NCI-H2196 (cell line): ENCODE measurements at regions not wholly inside any gene's neighbourhood (a gene's known extent, or its start where the extent isn't known, plus 50 kb on each side); places are given as distances from the start of the nearest gene placed in this dataset.

Experiments
- DNase-seq: peaks from one replicate; lab custom pipeline; 2025; ENCODE audit not compliant: unreplicated experiment; lab: John Stamatoyannopoulos, UW

DNA sequence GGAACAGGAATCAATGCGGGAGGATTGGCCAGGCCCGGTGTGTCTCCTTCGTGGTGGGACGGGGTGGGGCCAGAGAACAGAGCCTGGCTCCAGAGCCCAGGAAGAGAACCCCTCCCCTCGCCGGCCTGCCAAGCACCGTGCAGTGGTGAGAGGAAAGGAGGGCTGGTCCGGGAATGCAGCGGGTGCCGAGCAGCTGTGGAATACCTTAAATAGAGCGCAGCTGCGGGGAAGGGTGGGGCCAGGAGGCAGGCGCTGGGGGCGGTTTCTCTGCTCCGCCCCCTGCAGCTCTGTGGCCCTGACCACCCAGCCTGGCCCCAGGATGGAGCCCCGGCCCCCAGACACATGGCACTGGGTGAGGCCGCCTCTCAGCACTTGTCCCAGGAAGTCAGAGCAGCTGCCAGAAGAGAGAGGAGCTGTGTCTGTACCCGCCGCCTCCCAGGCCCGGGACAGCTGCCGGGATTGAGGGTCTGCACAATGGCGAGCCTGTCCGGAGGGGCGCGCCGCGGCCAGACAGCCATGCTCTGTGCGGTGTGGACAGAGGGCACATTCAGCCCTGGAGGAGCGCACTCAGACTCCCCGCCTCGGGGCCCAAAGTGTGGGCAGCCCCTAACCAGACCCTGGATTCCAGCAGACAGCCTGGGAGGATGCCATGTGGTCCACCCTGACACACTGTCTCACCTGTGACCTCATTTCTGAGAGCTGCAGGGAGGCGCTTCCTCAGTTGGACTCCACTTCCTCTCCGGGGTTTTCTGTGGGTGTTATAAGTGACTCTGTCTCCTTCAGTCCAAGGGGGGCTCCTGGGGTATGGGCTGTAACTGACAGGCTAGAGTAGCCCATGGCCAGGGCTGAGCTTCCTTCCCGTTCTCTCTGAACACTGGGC lies 268.8 kb downstream of the SEC14L1 start:
- DNase-seq = no peak

DNA sequence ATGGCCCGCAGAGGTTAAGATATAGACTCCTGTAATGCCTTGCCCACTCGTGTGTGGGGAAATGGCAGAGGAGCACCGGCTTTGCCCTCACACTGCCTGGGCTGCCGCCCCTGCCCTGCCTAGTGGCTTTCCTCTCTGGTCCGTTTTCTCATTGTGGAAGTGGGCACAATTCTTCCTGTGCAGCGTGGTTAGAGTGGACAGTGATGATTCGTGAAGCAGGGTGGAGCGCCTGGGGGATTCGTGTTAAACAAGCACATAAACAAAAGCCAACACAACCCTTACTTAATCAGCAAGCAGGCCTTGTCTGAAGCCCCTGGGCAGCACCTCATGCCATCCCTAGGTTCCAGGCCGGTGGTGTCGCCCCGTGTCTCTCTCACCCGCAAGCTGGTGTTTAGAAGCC lies 269.7 kb downstream of the SEC14L1 start:
- no peak for DNase-seq

DNA sequence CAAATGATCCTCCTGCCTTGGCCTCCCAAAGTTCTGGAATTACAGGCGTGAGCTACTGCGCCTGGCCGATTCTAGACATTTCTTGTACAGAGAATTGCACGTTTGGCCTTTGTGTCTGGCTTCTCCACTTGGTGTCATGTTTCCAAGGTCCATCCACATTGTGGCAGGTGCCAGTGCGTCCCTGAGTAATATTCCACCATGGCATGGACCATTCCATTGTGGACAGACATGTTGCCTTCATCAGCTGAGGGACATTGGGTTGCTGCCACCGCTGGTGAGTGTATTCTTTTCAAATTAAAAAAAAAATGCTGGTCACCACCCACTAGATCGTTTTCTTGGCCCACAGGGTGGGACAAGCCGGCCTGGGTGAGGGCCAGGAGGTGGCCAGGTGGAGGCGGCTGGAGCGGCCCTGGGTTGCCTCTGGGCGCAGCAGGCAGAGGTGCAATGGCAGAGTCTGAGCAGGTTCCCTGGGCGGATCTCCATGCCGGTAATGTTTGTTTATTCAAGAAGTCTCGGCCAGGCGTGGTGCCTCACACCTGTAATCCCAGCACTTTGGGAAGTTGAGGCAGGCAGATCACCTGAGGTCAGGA lies 274.1 kb downstream of the SEC14L1 start:
- DNase-seq = peak; percentile 87

DNA sequence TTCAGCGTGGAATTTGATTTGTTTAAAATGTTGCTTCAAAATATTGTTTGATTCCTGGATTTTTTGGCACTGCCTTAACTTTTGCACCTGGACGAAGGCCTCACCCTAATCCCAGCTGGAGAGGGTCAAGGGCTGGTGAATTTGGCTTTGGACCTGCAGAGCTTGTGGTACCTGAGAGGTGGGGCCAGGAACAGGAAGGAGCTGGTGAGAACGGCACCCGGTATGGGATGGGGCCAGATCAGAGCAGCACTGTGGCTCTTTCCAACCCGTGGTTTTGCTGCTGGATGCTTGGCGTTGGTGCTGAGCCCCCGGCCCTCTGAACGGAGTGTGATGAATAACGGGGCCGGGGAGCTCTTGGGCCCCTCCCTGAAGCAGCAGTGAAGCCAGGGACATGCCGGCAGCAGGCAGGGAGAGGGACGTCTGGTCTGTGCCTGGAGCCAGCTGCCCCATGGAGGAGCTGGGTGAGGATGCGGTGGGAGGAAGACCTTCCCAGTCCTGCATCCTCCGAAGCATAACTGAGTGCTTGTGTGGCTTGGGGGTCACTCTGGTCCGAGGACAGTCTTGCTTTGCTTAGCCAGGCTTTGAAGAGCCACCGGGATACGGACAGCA lies 275.4 kb downstream of the SEC14L1 start:
- DNase-seq = no peak

DNA sequence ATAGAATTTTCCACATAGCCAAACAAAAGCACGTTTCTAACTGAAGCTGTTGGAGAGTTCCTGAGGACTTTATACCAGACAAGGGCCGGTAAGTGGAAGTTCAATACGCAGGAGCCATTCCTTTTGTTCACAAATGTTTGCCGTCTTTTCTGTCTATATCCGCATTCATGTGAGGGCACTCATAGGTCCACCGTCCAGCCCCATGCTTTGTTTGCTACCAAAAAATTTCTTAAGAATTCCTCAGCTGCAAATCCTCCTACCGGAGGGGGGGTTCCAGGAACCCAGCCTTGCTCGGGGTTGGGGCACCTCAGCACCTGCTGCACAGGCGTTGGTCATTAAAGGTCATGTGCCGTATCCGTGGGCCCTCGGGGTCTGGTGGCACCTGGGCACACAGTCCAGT lies 276.8 kb downstream of the SEC14L1 start:
- peak; percentile 24 for DNase-seq

DNA sequence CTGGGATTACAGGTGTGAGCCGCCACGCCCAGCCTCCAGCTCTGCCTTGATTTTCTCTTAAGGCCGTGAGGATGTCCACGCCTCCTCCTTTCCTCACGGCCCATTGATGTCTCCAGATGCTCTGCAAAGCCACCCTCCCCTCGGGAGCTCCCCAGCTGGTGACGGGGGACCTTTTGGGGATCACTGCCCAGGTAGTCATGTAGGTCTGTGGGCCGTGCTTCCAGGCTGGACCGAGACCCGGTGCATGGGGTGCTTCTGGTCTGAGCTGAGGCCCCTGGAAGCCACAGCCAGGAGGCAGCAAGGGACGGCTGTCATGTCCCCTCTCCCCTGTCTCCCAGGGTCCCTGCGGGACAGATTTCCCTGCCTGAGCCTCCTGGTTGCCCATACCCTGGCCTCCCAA lies 277.8 kb downstream of the SEC14L1 start:
- no peak for DNase-seq

DNA sequence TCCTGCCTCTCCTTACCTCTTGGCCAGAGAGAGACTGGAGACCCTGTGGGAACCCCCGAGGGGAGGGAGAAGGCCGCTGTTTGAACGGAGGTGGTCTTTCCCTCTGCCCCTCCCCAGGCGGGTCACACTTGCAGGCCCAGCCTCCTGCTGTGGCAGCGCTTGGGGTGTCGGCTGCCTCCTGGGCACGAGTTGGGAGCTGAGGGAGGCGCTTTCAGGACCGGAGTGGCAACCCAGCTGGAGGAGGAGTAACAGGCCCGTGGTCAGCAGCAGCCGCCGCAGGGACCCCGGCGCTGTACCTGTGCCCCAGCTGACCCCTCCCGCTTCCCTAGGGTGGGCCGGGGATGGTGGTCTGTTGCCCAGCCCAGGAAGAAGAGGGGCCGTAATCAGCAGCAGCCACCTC lies 278.3 kb downstream of the SEC14L1 start:
- DNase-seq = no peak

DNA sequence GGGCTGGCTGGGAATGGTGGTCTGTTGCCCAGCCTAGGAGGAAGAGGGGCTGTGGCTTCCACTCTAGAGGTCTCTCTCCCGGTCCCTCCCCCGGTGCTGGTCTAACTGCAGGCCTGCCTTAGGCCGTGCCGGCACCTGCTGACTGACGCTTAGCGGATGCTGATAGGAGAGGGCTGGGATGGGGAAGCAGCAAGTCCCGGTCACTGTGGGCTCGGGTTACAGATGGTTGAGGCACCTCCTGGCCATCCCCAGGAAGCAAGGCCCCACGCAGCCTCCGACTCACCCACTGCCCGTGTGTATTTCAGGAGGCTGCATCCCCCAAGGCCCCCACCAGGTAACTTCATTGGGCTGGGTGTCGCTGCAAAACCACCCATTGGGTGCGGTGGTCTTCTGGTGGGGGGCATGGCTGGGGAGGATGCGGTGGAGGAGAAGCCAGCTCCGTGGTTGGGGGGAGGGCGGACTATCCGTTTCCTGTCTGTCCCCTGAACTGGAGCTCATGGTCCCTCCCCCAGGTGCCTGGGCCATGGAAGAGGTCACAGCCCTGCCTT lies 278.9 kb downstream of the SEC14L1 start:
- peak; percentile 75 for DNase-seq

DNA sequence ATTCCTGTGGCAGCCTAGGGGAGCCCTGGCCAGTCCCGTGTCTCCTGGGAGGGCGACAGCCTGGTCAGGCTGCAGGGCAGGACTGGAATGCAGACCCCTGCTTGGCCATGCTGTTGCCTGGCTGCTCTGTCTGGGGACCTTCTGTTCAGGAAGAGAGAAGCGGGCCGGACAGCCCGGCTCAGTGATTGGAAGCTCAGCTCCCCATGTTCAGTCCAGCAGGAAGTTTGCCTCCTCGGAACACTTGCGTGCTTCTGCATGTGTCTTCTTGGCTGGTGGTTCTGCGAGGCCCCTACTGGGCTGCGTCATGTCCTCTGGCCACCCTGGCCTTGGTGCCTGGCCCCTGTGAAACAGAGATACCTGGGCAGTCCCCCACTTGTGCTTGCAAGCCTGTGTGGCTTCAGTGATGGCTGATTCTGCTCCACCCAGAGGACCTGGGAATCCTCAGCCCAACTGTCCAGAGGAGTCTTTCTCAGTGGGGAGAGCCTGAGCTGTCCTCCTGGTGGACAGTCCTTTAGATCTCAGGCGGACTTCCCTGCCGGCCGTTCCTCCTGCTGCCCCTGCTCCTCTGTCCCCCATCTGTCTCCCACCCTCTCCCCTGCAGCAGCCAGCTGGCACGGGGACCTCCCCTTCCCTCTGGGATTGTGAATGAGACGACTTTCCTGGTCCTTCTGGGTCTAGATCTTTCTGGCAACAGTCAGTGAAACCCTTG lies 279.5 kb downstream of the SEC14L1 start:
- DNase-seq = no peak

DNA sequence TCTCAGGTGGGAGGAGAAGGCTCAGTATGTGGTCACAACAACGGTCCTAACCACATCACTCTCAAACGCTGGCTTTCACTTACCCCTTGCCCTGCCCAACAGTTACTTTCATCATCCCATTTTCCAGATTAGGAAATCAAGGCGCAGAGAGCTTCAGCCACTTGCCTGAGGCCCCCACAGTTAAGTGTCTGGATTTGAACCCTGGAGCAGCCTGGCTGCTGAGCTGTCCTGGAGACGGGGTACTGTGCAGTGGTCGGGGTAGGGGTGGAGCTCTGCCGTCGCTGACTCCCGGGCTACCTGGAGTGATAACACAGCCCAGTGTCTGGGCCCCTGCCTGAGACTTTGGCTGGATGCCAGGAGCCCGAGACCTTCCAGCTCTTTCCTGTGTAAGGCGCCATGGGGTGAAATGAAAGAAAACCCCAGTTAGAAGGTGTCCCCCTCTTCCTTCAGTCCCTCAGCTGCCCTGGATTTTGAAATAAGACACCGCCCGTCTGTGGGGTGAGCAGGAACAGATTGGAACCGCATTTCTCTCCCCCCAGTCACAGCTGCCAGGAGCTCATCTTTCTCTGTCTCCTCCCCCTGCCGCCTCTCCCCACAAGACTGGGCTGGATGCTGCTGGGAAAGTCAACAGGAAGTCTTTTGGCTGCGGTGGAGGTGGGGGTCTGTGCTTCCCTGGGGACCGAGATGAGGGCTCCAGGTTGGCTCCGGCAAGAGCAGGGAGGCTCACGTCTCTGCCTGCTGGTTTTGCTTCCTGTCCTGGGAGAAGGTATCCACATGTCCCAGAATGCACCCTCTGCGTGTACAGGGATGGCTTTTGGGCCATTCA lies 280.2 kb downstream of the SEC14L1 start:
- DNase-seq = peak; percentile 97

DNA sequence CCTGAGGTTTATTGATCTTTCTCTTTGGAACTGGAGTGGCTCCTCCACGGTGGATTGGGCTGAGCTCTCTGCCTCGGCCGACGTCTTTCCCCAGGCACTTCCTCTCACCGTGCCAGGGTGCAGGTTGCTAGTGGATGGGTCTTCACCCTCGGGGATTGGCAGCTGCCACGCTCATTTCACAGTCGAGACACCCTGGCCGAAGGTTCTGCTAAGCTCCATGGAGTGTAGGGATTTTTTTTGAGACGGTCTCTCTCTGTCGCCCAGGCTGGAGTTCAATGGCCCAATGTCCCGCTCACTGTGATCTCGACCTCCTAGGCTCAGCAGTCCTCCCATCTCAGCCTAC lies 280.8 kb downstream of the SEC14L1 start:
- no peak for DNase-seq

DNA sequence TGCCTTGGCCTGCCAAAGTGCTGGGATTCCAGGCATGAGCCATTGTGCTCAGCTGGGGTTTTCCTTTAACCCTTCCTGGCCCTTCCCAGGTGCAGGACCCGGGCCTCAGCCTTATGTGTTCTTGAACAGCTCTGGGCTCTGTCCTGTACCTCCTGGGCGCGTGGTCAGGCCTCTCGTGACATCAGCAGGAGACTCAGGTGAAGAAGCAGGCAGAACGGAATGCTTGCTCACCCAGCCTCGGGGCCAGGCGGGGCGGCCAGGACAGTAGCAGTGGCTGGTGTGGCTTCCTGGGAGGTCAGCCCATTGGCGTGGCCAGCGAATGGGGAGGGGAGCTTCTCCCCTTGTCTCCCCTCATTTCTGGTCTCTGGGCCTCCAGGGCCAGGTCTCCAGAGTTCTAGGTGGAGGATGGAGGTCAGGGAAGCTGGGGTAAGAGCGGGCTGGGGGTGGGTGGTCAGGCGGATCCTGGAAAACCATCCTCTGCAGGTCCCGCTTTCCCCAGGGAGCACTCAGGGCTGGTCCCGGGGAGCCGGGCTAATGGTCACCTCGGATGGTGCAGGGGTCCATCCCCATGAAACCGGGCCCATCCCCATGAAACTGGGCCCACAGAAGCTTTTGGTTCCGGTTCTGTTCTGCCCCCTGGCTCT lies 281.5 kb downstream of the SEC14L1 start:
- no peak for DNase-seq

DNA sequence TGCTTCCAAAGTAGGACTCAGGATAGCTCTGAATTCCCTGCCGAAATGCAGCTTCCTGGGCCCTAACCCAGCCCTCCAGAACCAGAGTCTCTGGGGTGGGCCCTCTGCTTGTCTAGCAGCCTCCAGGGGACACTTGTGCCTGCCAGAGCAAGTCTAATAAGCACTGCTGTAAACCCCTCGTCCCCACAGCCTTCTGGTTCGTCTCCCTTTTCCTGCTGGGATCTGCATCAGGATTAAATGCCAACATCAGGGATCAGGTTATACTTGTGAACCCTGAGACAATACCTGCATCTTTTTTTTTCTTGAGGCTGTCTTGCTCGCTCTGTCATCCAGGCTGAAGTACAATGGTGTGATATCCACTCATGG lies 282.0 kb downstream of the SEC14L1 start:
- DNase-seq = no peak

DNA sequence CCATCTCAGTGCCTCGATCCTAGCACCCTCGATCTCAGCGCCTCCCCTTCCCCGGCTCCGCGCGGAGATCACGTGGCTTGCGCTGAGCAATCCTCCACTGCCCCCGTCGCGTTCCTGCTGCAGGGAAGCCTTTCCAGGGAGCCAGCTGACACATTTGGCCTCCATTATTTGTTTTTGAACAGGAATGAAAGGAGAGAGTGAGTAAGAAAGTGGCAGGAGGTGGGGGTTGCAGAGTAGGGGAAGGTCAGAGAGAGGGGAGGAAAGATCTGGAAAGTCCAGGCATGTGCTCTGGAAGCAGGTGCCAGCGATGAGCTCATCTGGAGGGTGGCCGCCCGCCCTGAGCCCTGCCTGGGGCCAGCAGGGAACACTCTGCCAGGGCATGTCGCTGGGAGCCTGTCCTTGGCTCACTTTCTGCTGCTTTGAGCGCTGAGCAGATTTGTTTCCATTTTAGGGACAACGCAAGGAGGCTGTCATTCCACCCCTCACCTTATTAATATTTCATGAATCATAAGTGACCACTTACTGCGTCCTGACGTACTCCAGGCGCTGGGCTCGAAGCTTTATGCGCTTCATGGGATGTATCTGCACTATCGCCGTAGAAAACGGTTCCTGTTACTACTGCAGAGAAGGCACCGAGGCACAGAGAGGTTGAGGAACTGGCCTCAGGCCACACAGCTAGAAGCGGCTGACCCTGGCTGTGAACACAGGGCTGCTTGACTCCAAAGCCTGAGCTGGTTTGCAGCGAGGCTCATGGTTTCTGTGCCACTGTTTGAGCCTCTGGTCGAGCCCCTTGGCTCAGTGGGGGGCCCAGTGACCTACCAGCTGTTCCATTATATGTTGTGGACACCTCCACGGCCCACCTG lies 283.1 kb downstream of the SEC14L1 start:
- DNase-seq = peak; percentile 82

DNA sequence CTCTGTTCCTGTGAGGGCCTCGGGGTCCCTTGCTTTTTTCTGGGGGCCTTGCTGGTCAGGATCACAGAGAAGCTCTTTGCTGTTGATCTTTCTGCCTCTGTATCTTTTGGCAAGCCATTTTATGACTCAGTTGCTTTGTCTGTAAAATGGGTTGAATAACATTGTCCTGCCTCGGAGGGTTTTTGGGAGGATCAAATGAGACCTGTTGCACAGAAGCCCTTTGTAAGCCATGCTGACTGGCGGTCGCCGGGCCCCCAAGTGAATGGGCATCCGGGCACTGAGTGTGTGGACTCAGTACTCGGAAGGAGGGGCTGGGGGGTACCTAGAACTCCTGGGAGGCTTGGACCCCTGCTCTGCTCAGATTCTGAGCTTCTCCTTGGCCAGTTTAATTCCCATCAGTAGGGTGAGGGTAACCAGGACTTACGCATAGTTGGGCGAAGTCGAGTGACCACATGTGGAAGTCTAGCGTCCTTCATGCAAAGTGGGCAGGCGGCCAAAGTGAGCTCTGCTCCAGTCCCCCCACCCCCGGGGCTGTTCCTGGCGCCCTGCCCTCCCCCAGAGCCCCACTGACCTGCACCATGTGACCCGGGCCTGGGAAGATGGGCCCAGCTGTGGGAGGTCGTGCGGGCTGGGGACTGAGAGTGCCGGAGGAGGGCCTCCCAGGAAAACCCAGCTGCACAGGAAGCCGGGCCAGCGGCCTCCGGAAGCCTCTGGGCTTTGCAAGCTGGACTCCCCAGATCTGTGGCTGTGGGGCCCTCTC lies 284.0 kb downstream of the SEC14L1 start:
- DNase-seq = peak; percentile 32

DNA sequence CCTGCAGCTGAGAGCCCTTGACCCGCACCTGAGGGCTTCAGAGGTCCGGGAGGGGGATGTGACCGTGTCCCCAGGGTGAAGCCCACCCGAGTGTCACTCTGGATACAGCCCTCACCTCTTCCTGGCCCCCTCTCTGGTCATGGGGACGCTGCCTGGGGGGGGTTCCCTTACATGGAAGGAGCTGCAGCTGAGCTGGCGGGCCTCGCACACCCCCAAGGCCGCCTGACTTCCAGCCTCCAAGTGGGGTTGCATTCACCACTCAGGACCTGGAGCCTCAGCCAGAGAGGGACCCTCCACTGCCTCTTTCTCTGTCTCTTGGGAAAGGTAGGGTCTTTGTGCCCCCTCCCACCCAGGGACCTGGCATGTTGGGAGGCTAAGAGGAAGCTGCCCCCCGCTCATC lies 284.6 kb downstream of the SEC14L1 start:
- no peak for DNase-seq

DNA sequence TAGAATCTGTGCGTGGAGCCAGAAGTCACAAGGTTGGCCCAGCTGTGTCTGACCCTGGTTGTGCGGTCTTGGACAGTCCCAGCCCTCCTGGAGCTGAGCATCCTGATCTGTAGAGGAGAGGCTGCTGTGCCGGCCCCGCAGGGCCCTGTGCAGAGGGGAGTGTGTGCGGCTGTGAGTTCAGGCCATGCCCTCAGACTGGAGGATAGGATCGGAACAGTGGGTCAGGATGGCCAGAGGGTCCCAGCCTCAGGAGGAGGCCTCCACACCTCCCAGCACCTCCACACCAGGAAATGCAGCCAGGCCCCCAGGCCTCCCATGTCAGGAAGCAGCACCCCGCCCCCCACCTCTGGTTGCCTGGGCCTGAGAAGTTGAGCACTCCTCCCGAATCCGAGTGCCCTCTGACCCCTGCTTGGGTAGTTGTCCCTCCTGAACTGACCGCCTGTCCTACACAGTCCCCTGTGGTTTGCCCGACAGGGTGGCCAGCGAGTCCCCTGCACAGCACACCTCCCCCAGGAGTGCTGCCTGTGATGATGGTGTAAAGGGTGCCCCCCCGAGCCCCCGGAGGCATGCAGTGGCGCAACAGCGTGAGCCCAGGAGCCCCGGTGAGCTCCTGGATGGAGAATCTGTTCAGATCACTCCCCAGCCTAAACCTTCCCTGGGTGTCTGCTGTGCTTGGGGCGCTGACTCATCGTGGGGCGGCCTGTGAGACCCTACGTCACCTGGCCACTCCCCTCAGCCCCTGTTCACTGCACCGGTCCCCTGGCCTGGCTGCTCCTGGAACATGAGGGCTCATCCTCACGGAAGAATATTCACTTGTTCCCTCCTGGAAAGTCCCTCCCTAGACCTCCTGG lies 285.2 kb downstream of the SEC14L1 start:
- DNase-seq = no peak
